Suprapubic skin (tissue), 4 donors: ENCODE measurements at regions not wholly inside any gene's neighbourhood (a gene's known extent, or its start where the extent isn't known, plus 50 kb on each side); places are given as distances from the start of the nearest gene placed in this dataset.
"Not testable (repeated sequence)": the region's sequence is repeated elsewhere in the genome, so short reads cannot be mapped to it uniquely, and the experiment has no call there.

ENCODE experiments used
- DNase-seq, 2 donors: peaks; one replicate each; pipeline ENCODE4 v3.0.0-alpha.2; 2019; ENCODE audit warnings: low spot score in 2 of 2
- H3K27ac ChIP-seq: fragments of 200-600 bp; sonication (generic); one replicate; pipeline ENCODE4 v1.5.1; 2019
- H3K27me3 ChIP-seq: fragments of 200-600 bp; sonication (generic); one replicate; pipeline ENCODE4 v1.5.1; 2019
- H3K36me3 ChIP-seq: fragments of 200-600 bp; sonication (generic); one replicate; pipeline ENCODE4 v1.5.1; 2019
- H3K4me1 ChIP-seq: fragments of 200-600 bp; sonication (generic); one replicate; pipeline ENCODE4 v1.5.1; 2019
- H3K4me3 ChIP-seq: fragments of 200-600 bp; sonication (generic); one replicate; pipeline ENCODE4 v1.5.1; 2019; ENCODE audit warnings: mild to moderate bottlenecking
- H3K9me3 ChIP-seq: fragments of 200-600 bp; sonication (generic); one replicate; pipeline ENCODE4 v1.5.1; 2019
- CTCF ChIP-seq, 2 donors: fragments of 200-600 bp in 1 of 2; fragments of 450-650 bp in 1 of 2; sonication (generic) in 1 of 2; IDR thresholded peaks; one replicate each; pipeline ENCODE4 v1.5.1; 2016 to 2019; ENCODE audit warnings: antibody characterized with exemption in 2 of 2, mild to moderate bottlenecking in 1 of 2, moderate library complexity in 1 of 2
- EP300 ChIP-seq: sonication (generic); formaldehyde crosslinking; IDR thresholded peaks from one replicate; pipeline ENCODE4 v1.6.1; 2017; ENCODE audit warnings: antibody characterized with exemption
- POLR2A ChIP-seq, 2 donors: fragments of 450-650 bp; IDR thresholded peaks; one replicate each; pipeline ENCODE4 v1.6.1; 2017; ENCODE audit warnings: antibody characterized with exemption in 2 of 2, mild to moderate bottlenecking in 2 of 2, moderate library complexity in 2 of 2
- POLR2AphosphoS5 ChIP-seq, 3 donors: sonication (generic); formaldehyde crosslinking; IDR thresholded peaks; one replicate each; pipeline ENCODE4 v1.6.1; 2017; ENCODE audit warnings: antibody characterized with exemption in 3 of 3
- WGBS: methylation state at CpG from one replicate; pipeline ENCODE4 v1.1.5; 2018; 5-methylcytosine and 5-hydroxymethylcytosine counted together

GRCh38 chr20:23294671-23295070 is 55.9 kb upstream of the NXT1 start:
- Histone ChIP-seq H3K27me3 (no peaks in the 10 kb centered on the region), H3K4me3 (no peak overlapping the region), H3K9me3 (no peaks in the 10 kb centered on the region), H3K36me3 (no peaks in the 10 kb centered on the region), H3K4me1 (peaks cover 39% of the 10 kb centered on the region), H3K27ac (peak overlapping the region; percentile 69)
- no peak for DNase-seq
- 94% methylated on average over 10 of the region's 10 CpGs for WGBS
- TF ChIP-seq POLR2A (IDR thresholded peaks at IDR 0.05) (no peak), POLR2AphosphoS5 (IDR thresholded peaks at IDR 0.05) (no peak), EP300 (no peak), CTCF (IDR thresholded peaks at IDR 0.05) (no peak)

- Histone ChIP-seq H3K4me3 (no peak overlapping the region), H3K9me3 (no peaks in the 10 kb centered on the region), H3K27ac (peak overlapping the region; percentile 69), H3K27me3 (no peaks in the 10 kb centered on the region), H3K36me3 (no peaks in the 10 kb centered on the region), H3K4me1 (peaks cover 39% of the 10 kb centered on the region)
- TF ChIP-seq EP300 (no peak), POLR2A (IDR thresholded peaks at IDR 0.05) (no peak), POLR2AphosphoS5 (IDR thresholded peaks at IDR 0.05) (no peak), CTCF (IDR thresholded peaks at IDR 0.05) (no peak)
- DNase-seq = no peak
- 72% methylated on average over 5 of the region's 6 CpGs for WGBS
Measured at GRCh38 chr20:23294166-23294565, 56.4 kb upstream of the NXT1 start.

- Histone ChIP-seq H3K4me3 (no peak overlapping the region), H3K4me1 (peaks cover 39% of the 10 kb centered on the region), H3K27me3 (no peaks in the 10 kb centered on the region), H3K9me3 (no peaks in the 10 kb centered on the region), H3K36me3 (no peaks in the 10 kb centered on the region), H3K27ac (peak overlapping the region; percentile 69)
- TF ChIP-seq CTCF (IDR thresholded peaks at IDR 0.05) (no peak), POLR2AphosphoS5 (IDR thresholded peaks at IDR 0.05) (peak in 2 of 3 donors; percentile 24 to 40)
- WGBS = 63% methylated on average over 6 of the region's 6 CpGs
- DNase-seq = no peak
Measured at GRCh38 chr20:23293689-23294088, 56.9 kb upstream of the NXT1 start.

GRCh38 chr20:23292311-23292710 is 58.3 kb upstream of the NXT1 start:
- WGBS = 89% methylated on average over 5 of the region's 5 CpGs
- H3K4me1 ChIP-seq = peaks cover 27% of the 10 kb centered on the region
- H3K36me3 ChIP-seq, H3K27ac ChIP-seq, H3K4me3 ChIP-seq, DNase-seq, H3K9me3 ChIP-seq, H3K27me3 ChIP-seq: not testable (repeated sequence)

- TF ChIP-seq POLR2AphosphoS5 (IDR thresholded peaks at IDR 0.05) (no peak), EP300 (no peak), CTCF (IDR thresholded peaks at IDR 0.05) (no peak)
- 82% methylated on average over 14 of the region's 14 CpGs for WGBS
Measured at GRCh38 chr20:23291575-23292240, 58.9 kb upstream of the NXT1 start.

More at GRCh38 chr20:23291575-23292240, 58.9 kb upstream of the NXT1 start:
- Histone ChIP-seq H3K4me3 (no peak overlapping the region), H3K36me3 (no peaks in the 10 kb centered on the region), H3K27ac (no peak overlapping the region), H3K9me3 (no peaks in the 10 kb centered on the region), H3K4me1 (peaks cover 26% of the 10 kb centered on the region), H3K27me3 (no peaks in the 10 kb centered on the region)
- no peak for DNase-seq
